WTC11 (cell line): ENCODE measurements at regions not wholly inside any gene's neighbourhood (a gene's known extent, or its start where the extent isn't known, plus 50 kb on each side); places are given as distances from the start of the nearest gene placed in this dataset.
A peak's percentile ranks its signal among the peaks of the same experiment; 100 is the strongest.

ENCODE experiments used
- ATAC-seq: fragments of 200-7000 bp; cut with Tn5 transposase; 2 replicates; pipeline ENCODE4 v1.10.0; 2021; ENCODE audit warnings: mild to moderate bottlenecking, moderate library complexity
- CTCF ChIA-PET: fragments of 300-600 bp; sonication (Branson Sonifier 250); formaldehyde crosslinking; loops from one replicate; lab custom pipeline; 2021; ENCODE audit warnings: antibody characterized with exemption; lab: Charles Lee
- POLR2A ChIA-PET: fragments of 350-600 bp; sonication (Branson Sonifier 250); formaldehyde crosslinking; loops from one replicate; lab custom pipeline; 2021; ENCODE audit warnings: antibody characterized with exemption; lab: Charles Lee
- DNase-seq: peaks from one replicate; pipeline ENCODE4 v3.0.0; 2021; ENCODE audit warnings: low spot score
- H3K27ac Mint-ChIP-seq: 2 replicates; pipeline ENCODE4 v1.8.0; 2021; ENCODE audit warnings: mixed read lengths
- H3K27me3 Mint-ChIP-seq: 2 replicates; pipeline ENCODE4 v1.8.0; 2021; ENCODE audit warnings: low read depth, mild to moderate bottlenecking, moderate library complexity, mixed read lengths
- H3K36me3 Mint-ChIP-seq: 2 replicates; pipeline ENCODE4 v1.8.0; 2021; ENCODE audit warnings: mixed read lengths
- H3K4me1 Mint-ChIP-seq: 2 replicates; pipeline ENCODE4 v1.8.0; 2022; ENCODE audit warnings: mixed read lengths
- H3K4me3 Mint-ChIP-seq: 2 replicates; pipeline ENCODE4 v1.8.0; 2021; ENCODE audit warnings: mild to moderate bottlenecking, moderate library complexity, mixed read lengths
- H3K9me3 Mint-ChIP-seq: 2 replicates; pipeline ENCODE4 v1.8.0; 2021; ENCODE audit warnings: mixed read lengths
- ATF1 ChIP-seq: sonication (generic); formaldehyde crosslinking; IDR thresholded peaks from 2 replicates; pipeline ENCODE4 v1.8.1; 2023; ENCODE audit warnings: mild to moderate bottlenecking, moderate library complexity, missing genetic modification reagents
- CREB1 ChIP-seq: sonication (generic); formaldehyde crosslinking; IDR thresholded peaks from 2 replicates; pipeline ENCODE4 v1.8.0; 2023; ENCODE audit warnings: mild to moderate bottlenecking, missing genetic modification reagents
- FOXJ3 ChIP-seq: sonication (generic); formaldehyde crosslinking; IDR thresholded peaks from 2 replicates; pipeline ENCODE4 v1.9.0; 2021; ENCODE audit warnings: missing genetic modification reagents, mild to moderate bottlenecking, borderline replicate concordance
- FOXP1 ChIP-seq: sonication (generic); formaldehyde crosslinking; IDR thresholded peaks from 2 replicates; pipeline ENCODE4 v1.8.0; 2022; ENCODE audit warnings: missing genetic modification reagents, mild to moderate bottlenecking, moderate library complexity, borderline replicate concordance
- GRHL2 ChIP-seq: fragments of 250-450 bp; sonication (Bioruptor Pico); IDR thresholded peaks from 2 replicates; pipeline ENCODE4 v1.8.0; 2022; ENCODE audit warnings: mild to moderate bottlenecking, moderate library complexity; ENCODE audit not compliant: insufficient replicate concordance, severe bottlenecking
- HMGA2 ChIP-seq: fragments of 250-450 bp; sonication (Bioruptor Pico); IDR thresholded peaks from 2 replicates; pipeline ENCODE4 v1.4.0; 2021; ENCODE audit warnings: mild to moderate bottlenecking, moderate library complexity
- JUN ChIP-seq: sonication (generic); formaldehyde crosslinking; IDR thresholded peaks from 2 replicates; pipeline ENCODE4 v1.8.0; 2023; ENCODE audit warnings: mild to moderate bottlenecking, missing genetic modification reagents
- KAT7 ChIP-seq: sonication (generic); formaldehyde crosslinking; IDR thresholded peaks from 2 replicates; pipeline ENCODE4 v1.8.1; 2023; ENCODE audit warnings: missing genetic modification reagents, mild to moderate bottlenecking, borderline replicate concordance
- NR1H2 ChIP-seq: sonication (generic); formaldehyde crosslinking; IDR thresholded peaks from 2 replicates; pipeline ENCODE4 v1.9.0; 2021; ENCODE audit warnings: mild to moderate bottlenecking, moderate library complexity, missing genetic modification reagents
- NR2C2 ChIP-seq: sonication (generic); formaldehyde crosslinking; IDR thresholded peaks from 2 replicates; pipeline ENCODE4 v1.8.0; 2022; ENCODE audit warnings: mild to moderate bottlenecking, missing genetic modification reagents
- NR3C1 ChIP-seq: sonication (generic); formaldehyde crosslinking; conservative IDR thresholded peaks from 2 replicates; pipeline ENCODE4 v1.8.1; 2023; ENCODE audit warnings: low read depth, mild to moderate bottlenecking, missing genetic modification reagents
- OVOL2 ChIP-seq: fragments of 250-450 bp; sonication (Bioruptor Pico); IDR thresholded peaks from 2 replicates; pipeline ENCODE4 v1.9.0; 2021; ENCODE audit warnings: mild to moderate bottlenecking, borderline replicate concordance
- RELA ChIP-seq: sonication (generic); formaldehyde crosslinking; IDR thresholded peaks from 2 replicates; pipeline ENCODE4 v1.8.1; 2022; ENCODE audit warnings: missing genetic modification reagents, mild to moderate bottlenecking, borderline replicate concordance
- SMAD3 ChIP-seq: sonication (generic); formaldehyde crosslinking; IDR thresholded peaks from 2 replicates; pipeline ENCODE4 v1.8.0; 2022; ENCODE audit warnings: missing genetic modification reagents, mild to moderate bottlenecking, borderline replicate concordance
- SP1 ChIP-seq: sonication (generic); formaldehyde crosslinking; conservative IDR thresholded peaks from 2 replicates; pipeline ENCODE4 v1.8.1; 2022; ENCODE audit warnings: missing genetic modification reagents
- ZBTB21 ChIP-seq: sonication (generic); formaldehyde crosslinking; IDR thresholded peaks from 2 replicates; pipeline ENCODE4 v1.8.1; 2023; ENCODE audit warnings: mild to moderate bottlenecking, missing genetic modification reagents, borderline replicate concordance
- ZNF219 ChIP-seq: sonication (generic); formaldehyde crosslinking; IDR thresholded peaks from 2 replicates; pipeline ENCODE4 v1.8.0; 2023; ENCODE audit warnings: missing genetic modification reagents, mild to moderate bottlenecking, borderline replicate concordance
- ZNF396 ChIP-seq: fragments of 250-450 bp; sonication (Bioruptor Pico); IDR thresholded peaks from 2 replicates; pipeline ENCODE4 v1.8.0; 2021; ENCODE audit warnings: mild to moderate bottlenecking, moderate library complexity, borderline replicate concordance
- ZNF416 ChIP-seq: fragments of 250-450 bp; sonication (Bioruptor Pico); IDR thresholded peaks from 2 replicates; pipeline ENCODE4 v1.9.0; 2021; ENCODE audit warnings: mild to moderate bottlenecking, inconsistent platforms
- TF ChIP-seq, protein P1 (sequence below): sonication (generic); formaldehyde crosslinking; IDR thresholded peaks from 2 replicates; pipeline ENCODE4 v1.8.1; 2022; ENCODE audit warnings: low read depth, mild to moderate bottlenecking, moderate library complexity, missing genetic modification reagents, borderline replicate concordance
- TF ChIP-seq, protein P2 (sequence below): sonication (generic); formaldehyde crosslinking; IDR thresholded peaks from 2 replicates; pipeline ENCODE4 v1.8.1; 2023; ENCODE audit warnings: mild to moderate bottlenecking, moderate library complexity, missing genetic modification reagents
- TF ChIP-seq, protein P3 (sequence below): fragments of 250-450 bp; sonication (Bioruptor Pico); conservative IDR thresholded peaks from 2 replicates; pipeline ENCODE4 v1.9.0; 2021; ENCODE audit warnings: mild to moderate bottlenecking
- TF ChIP-seq, protein P4 (sequence below): fragments of 250-450 bp; sonication (Bioruptor Pico); IDR thresholded peaks from 2 replicates; pipeline ENCODE4 v1.8.0; 2021; ENCODE audit warnings: mild to moderate bottlenecking

DNA sequence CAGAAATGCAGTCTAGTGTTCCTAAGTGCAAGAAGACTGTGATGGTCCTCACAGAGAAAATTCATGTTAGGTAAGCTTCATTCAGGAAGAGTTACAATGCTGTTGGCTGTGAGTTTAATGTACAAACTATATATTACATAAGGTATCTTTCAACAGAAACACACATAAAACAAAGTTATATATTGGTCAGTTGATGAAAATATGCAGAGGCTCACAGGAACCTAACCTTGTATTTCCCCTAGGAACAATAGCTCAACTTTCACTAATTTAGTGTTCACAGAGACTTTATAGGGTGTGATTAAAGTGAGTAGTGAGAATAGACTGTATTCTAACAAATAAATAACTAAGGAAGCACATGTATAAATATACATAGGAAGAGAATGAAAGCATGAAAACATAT lies 676.9 kb upstream of the ADGRL4 start (continued):
- TF ChIP-seq ZBTB21 = no peak

DNA sequence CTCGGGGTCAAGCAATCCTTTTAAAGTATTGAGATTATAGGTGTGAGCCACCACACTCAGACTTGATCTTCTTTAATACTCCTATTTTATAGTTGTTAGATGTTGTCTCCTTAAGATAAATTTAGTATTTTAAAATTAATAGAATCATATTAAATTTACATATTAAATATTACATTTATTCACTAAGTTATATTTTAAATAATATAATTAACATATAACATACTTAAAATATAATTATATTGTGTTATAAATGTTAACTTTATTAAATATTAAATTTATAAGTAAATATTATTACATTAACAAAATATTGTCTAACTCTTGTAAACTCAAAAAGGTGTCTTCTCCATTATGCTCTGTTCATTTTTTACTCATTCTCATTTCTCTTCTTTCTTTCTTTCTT lies 675.9 kb upstream of the ADGRL4 start:
- no peaks in the 10 kb centered on the region for H3K4me1 Mint-ChIP-seq
- TF ChIP-seq JUN (CRISPR knock-in tag) = no peak
- TF ChIP-seq, protein P1, sequence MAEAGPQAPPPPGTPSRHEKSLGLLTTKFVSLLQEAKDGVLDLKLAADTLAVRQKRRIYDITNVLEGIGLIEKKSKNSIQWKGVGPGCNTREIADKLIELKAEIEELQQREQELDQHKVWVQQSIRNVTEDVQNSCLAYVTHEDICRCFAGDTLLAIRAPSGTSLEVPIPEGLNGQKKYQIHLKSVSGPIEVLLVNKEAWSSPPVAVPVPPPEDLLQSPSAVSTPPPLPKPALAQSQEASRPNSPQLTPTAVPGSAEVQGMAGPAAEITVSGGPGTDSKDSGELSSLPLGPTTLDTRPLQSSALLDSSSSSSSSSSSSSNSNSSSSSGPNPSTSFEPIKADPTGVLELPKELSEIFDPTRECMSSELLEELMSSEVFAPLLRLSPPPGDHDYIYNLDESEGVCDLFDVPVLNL (CRISPR knock-in tag) = no peak
- TF ChIP-seq ZNF219 (CRISPR knock-in tag) = no peak
- peak; percentile 91 for TF ChIP-seq HMGA2 (CRISPR knock-in tag)
- TF ChIP-seq NR2C2 = no peak
- no peak for TF ChIP-seq NR3C1 (CRISPR knock-in tag)
- no peak overlapping the region for H3K27ac Mint-ChIP-seq
- DNase-seq (no peak), ATAC-seq (no peak)
- POLR2A ChIA-PET = no interaction called here
- peaks cover 30% of the 10 kb centered on the region for H3K9me3 Mint-ChIP-seq
- H3K27me3 Mint-ChIP-seq = no peaks in the 10 kb centered on the region
- CTCF ChIA-PET = no interaction called here
- peaks cover 9% of the 10 kb centered on the region for H3K36me3 Mint-ChIP-seq
- no peak overlapping the region for H3K4me3 Mint-ChIP-seq

DNA sequence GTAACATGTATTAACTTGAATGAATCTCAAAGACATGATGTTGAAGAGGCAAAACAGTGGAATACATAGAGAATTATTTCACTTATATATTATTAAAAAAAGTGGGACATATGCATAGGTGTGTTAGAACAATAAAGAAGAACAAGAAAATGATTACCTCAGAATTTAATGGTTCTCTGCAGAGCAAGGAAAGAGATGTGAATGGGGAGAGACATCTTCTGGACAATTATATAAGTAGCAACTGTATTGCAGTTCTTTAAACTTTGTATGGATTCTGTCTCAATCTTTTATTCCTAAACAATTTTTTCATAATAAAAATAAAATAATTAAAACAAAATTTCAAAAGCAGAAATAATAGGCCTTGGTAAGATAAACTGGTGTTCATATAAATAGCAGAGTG lies 674.9 kb upstream of the ADGRL4 start:
- CTCF ChIA-PET = no interaction called here
- peaks cover 9% of the 10 kb centered on the region for H3K36me3 Mint-ChIP-seq
- ATAC-seq = no peak
- TF ChIP-seq KAT7 (CRISPR knock-in tag) (no peak), NR1H2 (CRISPR knock-in tag) (no peak), ZNF396 (no peak), ZNF219 (CRISPR knock-in tag) (no peak), FOXJ3 (CRISPR knock-in tag) (no peak)
- TF ChIP-seq, protein P2, sequence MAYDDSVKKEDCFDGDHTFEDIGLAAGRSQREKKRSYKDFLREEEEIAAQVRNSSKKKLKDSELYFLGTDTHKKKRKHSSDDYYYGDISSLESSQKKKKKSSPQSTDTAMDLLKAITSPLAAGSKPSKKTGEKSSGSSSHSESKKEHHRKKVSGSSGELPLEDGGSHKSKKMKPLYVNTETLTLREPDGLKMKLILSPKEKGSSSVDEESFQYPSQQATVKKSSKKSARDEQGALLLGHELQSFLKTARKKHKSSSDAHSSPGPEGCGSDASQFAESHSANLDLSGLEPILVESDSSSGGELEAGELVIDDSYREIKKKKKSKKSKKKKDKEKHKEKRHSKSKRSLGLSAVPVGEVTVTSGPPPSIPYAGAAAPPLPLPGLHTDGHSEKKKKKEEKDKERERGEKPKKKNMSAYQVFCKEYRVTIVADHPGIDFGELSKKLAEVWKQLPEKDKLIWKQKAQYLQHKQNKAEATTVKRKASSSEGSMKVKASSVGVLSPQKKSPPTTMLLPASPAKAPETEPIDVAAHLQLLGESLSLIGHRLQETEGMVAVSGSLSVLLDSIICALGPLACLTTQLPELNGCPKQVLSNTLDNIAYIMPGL = no peak
- TF ChIP-seq, all 79 proteins: peak for 0
- H3K27me3 Mint-ChIP-seq = no peaks in the 10 kb centered on the region
- no peaks in the 10 kb centered on the region for H3K4me1 Mint-ChIP-seq
- H3K9me3 Mint-ChIP-seq = peaks cover 33% of the 10 kb centered on the region
- POLR2A ChIA-PET = no interaction called here
- DNase-seq = no peak
- no peak overlapping the region for H3K27ac Mint-ChIP-seq
- H3K4me3 Mint-ChIP-seq = no peak overlapping the region

DNA sequence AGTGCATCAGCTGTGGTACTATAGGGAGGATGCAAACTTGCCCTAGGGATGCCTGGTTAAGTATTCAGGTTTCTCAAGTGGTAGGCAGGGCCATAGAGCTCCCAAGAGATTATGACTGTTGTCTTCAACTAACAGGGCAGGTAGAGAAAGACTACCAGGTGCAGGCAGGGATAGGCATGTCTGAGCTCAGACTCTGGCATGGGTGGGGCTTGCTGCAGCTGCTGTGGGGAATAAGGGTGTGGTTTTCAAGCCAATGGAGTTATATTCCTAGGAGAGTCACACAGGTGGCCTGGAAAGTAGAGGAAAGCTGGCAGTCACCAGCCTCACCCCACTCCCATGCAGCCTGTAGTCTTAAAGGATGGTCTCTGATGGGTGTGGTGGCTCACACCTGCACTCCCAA lies 673.4 kb upstream of the ADGRL4 start:
- TF ChIP-seq SMAD3 (CRISPR knock-in tag) = no peak
- no peak for TF ChIP-seq OVOL2 (CRISPR knock-in tag)
- TF ChIP-seq, protein P3, sequence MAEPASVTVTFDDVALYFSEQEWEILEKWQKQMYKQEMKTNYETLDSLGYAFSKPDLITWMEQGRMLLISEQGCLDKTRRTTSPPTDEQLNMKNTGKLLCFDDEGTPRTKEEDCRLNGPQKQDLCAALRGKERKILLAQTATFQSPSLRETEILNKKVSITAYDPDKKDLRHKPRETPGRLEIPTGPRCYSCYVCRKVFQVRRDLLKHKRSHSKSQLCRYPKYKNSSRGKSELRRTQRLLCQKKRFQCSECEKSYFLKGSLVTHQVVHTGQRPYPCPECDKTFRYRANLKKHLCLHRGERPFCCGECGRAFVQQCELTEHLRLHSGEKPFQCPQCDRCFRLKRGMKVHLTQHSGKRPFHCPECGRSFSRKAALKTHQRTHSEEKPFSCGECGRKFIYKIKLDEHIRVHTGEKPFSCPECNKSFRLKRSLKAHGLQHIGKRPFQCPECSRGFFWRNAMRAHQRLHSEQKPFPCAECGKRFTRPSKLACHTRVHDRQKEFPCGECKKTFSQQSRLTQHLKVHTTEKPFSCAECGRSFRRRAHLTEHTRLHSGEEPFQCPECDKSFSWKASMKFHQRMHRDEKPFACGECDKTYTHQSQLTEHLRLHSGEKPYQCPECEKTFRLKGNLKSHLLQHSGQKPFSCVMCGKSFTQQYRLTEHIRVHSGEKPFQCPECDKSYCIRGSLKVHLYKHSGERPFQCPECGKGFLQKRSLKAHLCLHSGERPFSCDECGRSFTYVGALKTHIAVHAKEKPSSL (CRISPR knock-in tag) = no peak
- no peak for TF ChIP-seq RELA (CRISPR knock-in tag)
- TF ChIP-seq ZNF416 = no peak
- TF ChIP-seq ATF1 (CRISPR knock-in tag) = no peak
- TF ChIP-seq CREB1 (CRISPR knock-in tag) = no peak
- TF ChIP-seq FOXP1 (CRISPR knock-in tag) = no peak
- TF ChIP-seq GRHL2 (CRISPR knock-in tag) = no peak
- no peak for TF ChIP-seq FOXJ3 (CRISPR knock-in tag)
- TF ChIP-seq, protein P4, sequence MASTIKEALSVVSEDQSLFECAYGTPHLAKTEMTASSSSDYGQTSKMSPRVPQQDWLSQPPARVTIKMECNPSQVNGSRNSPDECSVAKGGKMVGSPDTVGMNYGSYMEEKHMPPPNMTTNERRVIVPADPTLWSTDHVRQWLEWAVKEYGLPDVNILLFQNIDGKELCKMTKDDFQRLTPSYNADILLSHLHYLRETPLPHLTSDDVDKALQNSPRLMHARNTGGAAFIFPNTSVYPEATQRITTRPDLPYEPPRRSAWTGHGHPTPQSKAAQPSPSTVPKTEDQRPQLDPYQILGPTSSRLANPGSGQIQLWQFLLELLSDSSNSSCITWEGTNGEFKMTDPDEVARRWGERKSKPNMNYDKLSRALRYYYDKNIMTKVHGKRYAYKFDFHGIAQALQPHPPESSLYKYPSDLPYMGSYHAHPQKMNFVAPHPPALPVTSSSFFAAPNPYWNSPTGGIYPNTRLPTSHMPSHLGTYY = no peak
- TF ChIP-seq HMGA2 (CRISPR knock-in tag) = no peak
- TF ChIP-seq SP1 (CRISPR knock-in tag) = no peak
- ChIA-PET POLR2A (no interaction called here), CTCF (no interaction called here)
- Mint-ChIP-seq H3K4me1 (no peaks in the 10 kb centered on the region), H3K4me3 (no peak overlapping the region), H3K9me3 (peaks cover 47% of the 10 kb centered on the region), H3K36me3 (peaks cover 9% of the 10 kb centered on the region), H3K27ac (no peak overlapping the region), H3K27me3 (no peaks in the 10 kb centered on the region)
- no peak for DNase-seq
- no peak for ATAC-seq
